Kidney epithelial cell (primary cell): ENCODE measurements at regions not wholly inside any gene's neighbourhood (a gene's known extent, or its start where the extent isn't known, plus 50 kb on each side); places are given as distances from the start of the nearest gene placed in this dataset.
"Not testable (repeated sequence)": the region's sequence is repeated elsewhere in the genome, so short reads cannot be mapped to it uniquely, and the experiment has no call there.

Experiments used
- DNase-seq: peaks from one replicate; pipeline ENCODE4 v3.0.0-alpha.2; 2010; ENCODE audit warnings: low read depth
- H3K27me3 ChIP-seq: 2 replicates; pipeline ENCODE4 v1.6.0; 2011; ENCODE audit warnings: low read length; ENCODE audit not compliant: control insufficient read depth, insufficient read depth
- H3K36me3 ChIP-seq: 2 replicates; pipeline ENCODE4 v1.5.1; 2011; ENCODE audit warnings: low read length; ENCODE audit not compliant: control insufficient read depth, insufficient read depth
- H3K4me3 ChIP-seq: 2 replicates; pipeline ENCODE4 v1.5.1; 2011; ENCODE audit warnings: low read depth, mild to moderate bottlenecking, control low read depth, low read length
- TF ChIP-seq, protein P1 (sequence below): IDR thresholded peaks from 2 replicates; pipeline ENCODE4 v1.5.1; 2011; ENCODE audit warnings: mild to moderate bottlenecking, moderate library complexity, low read length, control low read depth, inconsistent platforms; ENCODE audit not compliant: insufficient read depth, poor library complexity, severe bottlenecking

DNA sequence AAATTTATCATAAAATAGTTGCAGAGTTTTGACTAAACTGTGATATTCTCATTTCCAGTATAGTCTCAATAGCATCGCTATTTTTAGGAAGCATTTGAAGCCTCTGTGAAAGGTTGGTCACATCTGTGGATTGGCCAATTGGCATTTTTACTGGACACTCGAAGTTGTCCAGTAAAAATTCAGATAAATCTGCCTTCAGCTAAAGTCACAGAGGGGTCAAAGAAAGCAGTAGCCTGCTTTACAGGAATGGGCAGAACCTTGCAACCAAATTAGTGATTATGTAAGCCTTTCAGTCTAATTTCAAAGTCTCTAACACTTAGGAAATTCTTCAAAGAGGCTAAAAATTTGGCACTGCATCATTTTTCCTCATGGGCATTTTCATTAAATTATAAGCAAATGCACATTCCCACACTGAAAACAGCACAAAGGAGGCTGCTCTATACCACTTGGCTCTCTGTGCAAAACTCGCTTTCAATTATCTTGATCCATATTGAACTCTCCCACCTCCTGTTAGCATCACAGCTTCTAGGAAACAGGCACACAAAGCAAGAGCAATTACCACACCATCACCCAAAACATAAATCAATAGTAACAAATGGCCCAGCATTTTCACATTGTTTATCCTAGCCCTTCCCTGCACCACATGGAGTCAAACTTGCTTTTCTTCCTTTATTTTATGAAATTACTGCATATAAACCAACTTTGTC is 318.5 kb upstream of the DUSP10 start:
- Histone ChIP-seq H3K27me3 (no peaks in the 10 kb centered on the region), H3K36me3 (no peaks in the 10 kb centered on the region), H3K4me3 (no peak overlapping the region)
- TF ChIP-seq, protein P1, sequence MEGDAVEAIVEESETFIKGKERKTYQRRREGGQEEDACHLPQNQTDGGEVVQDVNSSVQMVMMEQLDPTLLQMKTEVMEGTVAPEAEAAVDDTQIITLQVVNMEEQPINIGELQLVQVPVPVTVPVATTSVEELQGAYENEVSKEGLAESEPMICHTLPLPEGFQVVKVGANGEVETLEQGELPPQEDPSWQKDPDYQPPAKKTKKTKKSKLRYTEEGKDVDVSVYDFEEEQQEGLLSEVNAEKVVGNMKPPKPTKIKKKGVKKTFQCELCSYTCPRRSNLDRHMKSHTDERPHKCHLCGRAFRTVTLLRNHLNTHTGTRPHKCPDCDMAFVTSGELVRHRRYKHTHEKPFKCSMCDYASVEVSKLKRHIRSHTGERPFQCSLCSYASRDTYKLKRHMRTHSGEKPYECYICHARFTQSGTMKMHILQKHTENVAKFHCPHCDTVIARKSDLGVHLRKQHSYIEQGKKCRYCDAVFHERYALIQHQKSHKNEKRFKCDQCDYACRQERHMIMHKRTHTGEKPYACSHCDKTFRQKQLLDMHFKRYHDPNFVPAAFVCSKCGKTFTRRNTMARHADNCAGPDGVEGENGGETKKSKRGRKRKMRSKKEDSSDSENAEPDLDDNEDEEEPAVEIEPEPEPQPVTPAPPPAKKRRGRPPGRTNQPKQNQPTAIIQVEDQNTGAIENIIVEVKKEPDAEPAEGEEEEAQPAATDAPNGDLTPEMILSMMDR: no peak
- no peak for DNase-seq

DNA sequence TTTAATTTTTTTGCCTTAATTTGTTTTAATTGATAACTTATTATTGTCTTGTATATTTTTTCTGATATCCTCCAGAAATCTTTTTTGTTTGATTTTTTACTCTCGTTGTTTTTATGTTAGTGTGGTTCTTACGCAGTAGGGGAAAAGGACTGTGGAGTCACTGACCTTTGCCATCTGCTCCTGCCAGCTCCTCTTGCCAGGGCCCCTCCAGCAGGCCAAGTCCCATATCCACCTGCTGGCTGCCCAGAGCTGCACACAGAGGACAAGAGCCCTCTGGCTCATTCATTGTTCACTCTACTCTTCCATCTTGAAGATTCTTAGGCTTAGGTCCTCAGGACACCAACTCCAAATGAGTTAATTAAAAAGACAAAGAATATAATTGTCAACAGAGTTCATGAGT is 316.4 kb upstream of the DUSP10 start:
- Histone ChIP-seq H3K27me3 (no peaks in the 10 kb centered on the region), H3K4me3 (no peak overlapping the region), H3K36me3 (no peaks in the 10 kb centered on the region)
- TF ChIP-seq, protein P1: no peak
- DNase-seq: no peak

DNA sequence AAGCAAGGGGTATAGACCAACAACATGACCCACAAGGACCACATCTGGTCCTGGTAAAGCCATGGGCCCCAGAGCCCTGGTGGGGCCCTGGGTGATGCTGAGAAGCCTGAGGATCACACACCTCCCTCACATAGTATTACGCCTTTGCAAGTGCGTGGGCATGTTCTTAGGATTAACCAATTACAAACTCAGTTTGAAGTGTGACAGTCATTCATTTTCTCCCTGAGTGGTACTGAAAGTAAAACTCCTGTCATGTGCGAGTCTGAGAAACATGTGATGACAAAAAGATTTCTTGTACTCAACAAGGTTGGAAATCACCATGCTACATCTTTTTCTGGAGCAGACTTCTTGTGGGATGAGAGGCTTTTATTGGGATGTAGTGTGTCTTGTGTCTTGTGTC is 315.3 kb upstream of the DUSP10 start:
- TF ChIP-seq, protein P1: no peak
- H3K27me3 ChIP-seq: no peaks in the 10 kb centered on the region

DNA sequence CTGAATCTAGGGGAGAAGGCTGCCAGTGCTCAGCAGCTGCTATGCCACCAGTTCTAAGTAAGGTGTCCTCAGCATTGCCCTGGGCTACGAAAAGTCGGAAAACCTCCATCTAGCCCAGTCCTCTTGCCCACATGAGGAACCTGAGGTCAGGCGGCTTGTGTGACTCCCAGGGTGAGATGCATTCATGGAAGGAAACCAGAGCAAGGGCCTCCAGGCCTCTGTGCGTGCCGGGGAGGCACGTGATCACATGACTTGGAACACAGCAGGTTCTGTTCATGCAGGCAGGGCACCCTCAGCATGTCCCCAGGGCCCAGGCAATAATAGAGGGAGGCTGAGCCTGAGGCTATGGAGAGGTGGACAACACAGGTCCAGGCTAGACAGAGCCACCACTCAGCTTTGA is 312.5 kb upstream of the DUSP10 start:
- no peak for DNase-seq
- Histone ChIP-seq H3K4me3 (no peak overlapping the region), H3K27me3 (no peaks in the 10 kb centered on the region), H3K36me3 (no peaks in the 10 kb centered on the region)
- TF ChIP-seq, protein P1: no peak

More for the DNA sequence above, 315.3 kb upstream of the DUSP10 start:
- no peaks in the 10 kb centered on the region for H3K36me3 ChIP-seq
- H3K4me3 ChIP-seq: no peak overlapping the region
- DNase-seq: no peak

DNA sequence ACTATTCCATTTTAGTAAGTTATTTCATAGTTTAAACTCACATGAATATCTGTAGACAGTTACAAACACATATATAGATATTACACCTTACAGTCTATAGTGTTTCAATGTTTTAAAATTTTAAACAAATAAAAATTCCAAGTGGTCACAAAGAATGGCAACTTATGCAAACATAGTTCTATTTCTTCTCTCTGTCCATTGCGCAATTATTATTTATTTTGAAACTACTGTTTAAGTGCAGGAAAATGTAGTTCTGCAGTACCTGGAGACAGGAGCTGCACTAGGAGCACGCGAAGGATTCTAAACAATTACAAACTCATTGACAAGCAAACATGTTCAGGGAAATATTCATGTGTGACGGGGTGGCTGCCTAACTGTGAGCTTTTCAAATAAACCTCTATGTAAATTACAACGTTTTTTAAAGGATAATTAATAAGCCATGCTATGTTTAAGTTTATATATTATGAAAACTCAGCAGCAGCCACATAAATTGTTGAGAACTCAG is 312.0 kb upstream of the DUSP10 start:
- no peak overlapping the region for H3K4me3 ChIP-seq
- no peaks in the 10 kb centered on the region for H3K36me3 ChIP-seq
- TF ChIP-seq, protein P1: no peak
- DNase-seq: no peak
- no peaks in the 10 kb centered on the region for H3K27me3 ChIP-seq

DNA sequence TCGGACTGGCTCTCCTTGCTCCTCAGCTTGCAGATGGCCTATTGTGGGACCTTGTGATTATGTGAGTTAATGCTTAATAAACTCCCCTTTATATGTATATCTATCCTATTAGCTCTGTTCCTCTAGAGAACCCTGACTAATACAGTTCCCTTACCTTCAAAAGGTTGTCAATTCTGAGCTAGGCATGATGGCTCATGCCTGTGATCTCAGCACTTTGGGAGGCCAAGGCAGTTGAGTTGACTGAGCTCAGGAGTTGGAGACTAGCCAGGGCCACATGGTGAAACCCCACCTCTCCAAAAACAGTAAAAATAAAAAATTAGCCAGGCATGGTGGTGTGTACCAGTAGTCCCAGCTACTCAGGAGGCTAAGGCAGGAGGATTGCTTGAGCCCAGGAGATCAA is 309.4 kb upstream of the DUSP10 start:
- DNase-seq, H3K27me3 ChIP-seq, H3K4me3 ChIP-seq, H3K36me3 ChIP-seq: not testable (repeated sequence)

DNA sequence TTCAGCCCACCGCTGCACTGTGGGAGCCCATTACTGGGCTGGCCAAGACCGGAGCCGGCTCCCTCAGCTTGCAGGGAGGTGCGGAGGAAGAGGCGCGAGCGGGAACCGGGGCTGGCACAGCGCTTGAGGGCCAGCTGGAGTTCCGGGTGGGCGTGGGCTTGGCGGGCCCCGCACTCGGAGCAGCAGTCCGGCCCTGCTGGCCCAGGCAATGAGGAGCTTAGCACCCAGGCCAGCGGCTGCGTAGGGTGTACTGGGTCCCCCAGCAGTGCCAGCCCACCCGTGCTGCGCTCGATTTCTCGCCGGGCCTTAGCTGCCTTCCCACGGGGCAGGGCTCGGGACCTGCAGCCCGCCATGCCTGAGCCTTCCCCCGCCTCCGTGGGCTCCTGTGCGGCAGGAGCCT is 307.8 kb upstream of the DUSP10 start:
- H3K36me3 ChIP-seq, H3K27me3 ChIP-seq, H3K4me3 ChIP-seq, DNase-seq: not testable (repeated sequence)
